SK-N-SH treated with all-trans-retinoic acid at 6 μM for 48 hours (cell line): ENCODE measurements at regions not wholly inside any gene's neighbourhood (a gene's known extent, or its start where the extent isn't known, plus 50 kb on each side); places are given as distances from the start of the nearest gene placed in this dataset.

Experiments
- ATAC-seq: fragments of 200-7000 bp; cut with Tn5 transposase; 3 replicates; pipeline ENCODE4 v1.9.1; 2020; ENCODE audit warnings: mild to moderate bottlenecking, moderate library complexity
- ARNTL ChIP-seq: fragments of 450-650 bp; formaldehyde crosslinking; IDR thresholded peaks from 2 replicates; pipeline ENCODE4 v1.5.0; 2020; ENCODE audit warnings: low read depth, mild to moderate bottlenecking, moderate library complexity, borderline replicate concordance
- BACH2 ChIP-seq: fragments of 250-450 bp; sonication (Bioruptor Pico); IDR thresholded peaks from 2 replicates; pipeline ENCODE4 v1.9.0; 2021; ENCODE audit warnings: mild to moderate bottlenecking, borderline replicate concordance
- CREB5 ChIP-seq: fragments of 250-450 bp; sonication (Bioruptor Pico); IDR thresholded peaks from 2 replicates; pipeline ENCODE4 v1.5.1; 2020; ENCODE audit warnings: low read depth, mild to moderate bottlenecking, moderate library complexity
- CSDC2 ChIP-seq: fragments of 250-450 bp; sonication (Bioruptor Pico); IDR thresholded peaks from 2 replicates; pipeline ENCODE4 v1.5.0; 2020; ENCODE audit warnings: mild to moderate bottlenecking, moderate library complexity
- GLIS3 ChIP-seq: fragments of 250-450 bp; sonication (Bioruptor Pico); IDR thresholded peaks from 2 replicates; pipeline ENCODE4 v1.5.0; 2020; ENCODE audit warnings: mild to moderate bottlenecking, moderate library complexity
- OSR1 ChIP-seq: fragments of 250-450 bp; sonication (Bioruptor Pico); IDR thresholded peaks from 2 replicates; pipeline ENCODE4 v1.8.0; 2022; ENCODE audit warnings: moderate library complexity, mild to moderate bottlenecking, inconsistent platforms
- PATZ1 ChIP-seq: fragments of 250-450 bp; sonication (Bioruptor Pico); IDR thresholded peaks from 2 replicates; pipeline ENCODE4 v1.8.0; 2020; ENCODE audit warnings: mild to moderate bottlenecking, moderate library complexity, borderline replicate concordance
- POU6F1 ChIP-seq: fragments of 250-450 bp; sonication (Bioruptor Pico); IDR thresholded peaks from 2 replicates; pipeline ENCODE4 v1.8.0; 2021; ENCODE audit warnings: low read depth, mild to moderate bottlenecking, moderate library complexity, borderline replicate concordance
- RARB ChIP-seq: fragments of 250-450 bp; sonication (Bioruptor Pico); IDR thresholded peaks from 2 replicates; pipeline ENCODE4 v1.8.0; 2021; ENCODE audit warnings: mild to moderate bottlenecking, moderate library complexity
- SNAI2 ChIP-seq: fragments of 250-450 bp; sonication (Bioruptor Pico); IDR thresholded peaks from 2 replicates; pipeline ENCODE4 v1.5.0; 2020; ENCODE audit warnings: mild to moderate bottlenecking, moderate library complexity
- TOX ChIP-seq: fragments of 250-450 bp; sonication (Bioruptor Pico); IDR thresholded peaks from 2 replicates; pipeline ENCODE4 v1.8.0; 2021; ENCODE audit warnings: mild to moderate bottlenecking, moderate library complexity, borderline replicate concordance
- TSHZ2 ChIP-seq: fragments of 250-450 bp; sonication (Bioruptor Pico); IDR thresholded peaks from 2 replicates; pipeline ENCODE4 v1.5.0; 2020; ENCODE audit warnings: mild to moderate bottlenecking, moderate library complexity
- ZC3H10 ChIP-seq: fragments of 250-450 bp; sonication (Bioruptor Pico); IDR thresholded peaks from 2 replicates; pipeline ENCODE4 v1.5.1; 2021; ENCODE audit warnings: mild to moderate bottlenecking, moderate library complexity
- ZFP3 ChIP-seq: fragments of 250-450 bp; sonication (Bioruptor Pico); IDR thresholded peaks from 2 replicates; pipeline ENCODE4 v1.5.0; 2020; ENCODE audit warnings: mild to moderate bottlenecking, moderate library complexity
- ZFP30 ChIP-seq: fragments of 450-650 bp; formaldehyde crosslinking; IDR thresholded peaks from 2 replicates; pipeline ENCODE4 v1.5.0; 2022; ENCODE audit warnings: mild to moderate bottlenecking, moderate library complexity
- ZNF565 ChIP-seq: fragments of 450-650 bp; formaldehyde crosslinking; conservative IDR thresholded peaks from 2 replicates; pipeline ENCODE4 v1.5.0; 2020; ENCODE audit warnings: low read depth, mild to moderate bottlenecking, moderate library complexity
- ZNF70 ChIP-seq: fragments of 450-650 bp; formaldehyde crosslinking; IDR thresholded peaks from 2 replicates; pipeline ENCODE4 v1.5.0; 2020; ENCODE audit warnings: mild to moderate bottlenecking, moderate library complexity
- ZNF8 ChIP-seq: fragments of 450-650 bp; formaldehyde crosslinking; IDR thresholded peaks from 2 replicates; pipeline ENCODE4 v1.5.0; 2020; ENCODE audit warnings: mild to moderate bottlenecking, moderate library complexity

- no peak for ATAC-seq
- TF ChIP-seq ZNF565 (CRISPR knock-in tag) = no peak
- TF ChIP-seq TSHZ2 (CRISPR knock-in tag) = no peak
- TF ChIP-seq ZFP3 (CRISPR knock-in tag) = no peak
- TF ChIP-seq CSDC2 (CRISPR knock-in tag) = no peak
- TF ChIP-seq ARNTL (CRISPR knock-in tag) = no peak
- TF ChIP-seq PATZ1 (CRISPR knock-in tag) = no peak
- no peak for TF ChIP-seq POU6F1 (CRISPR knock-in tag)
- TF ChIP-seq TOX (CRISPR knock-in tag) = no peak
- TF ChIP-seq GLIS3 = no peak
- no peak for TF ChIP-seq ZC3H10
- TF ChIP-seq, all 23 proteins: peak for 0
Observed at GRCh38 chr10:36803229-36803628, 322.2 kb upstream of the ANKRD30A start.

- TF ChIP-seq TSHZ2 (CRISPR knock-in tag) (0 out of 2 replicates have a peak, but pooled peaks have one; percentile 44), CSDC2 (CRISPR knock-in tag) (no peak)
- peak; percentile 94 for ATAC-seq
Observed at GRCh38 chr10:36802490-36803153, 322.8 kb upstream of the ANKRD30A start.

GRCh38 chr10:36801660-36802059, 323.7 kb upstream of the ANKRD30A start:
- TF ChIP-seq CREB5 (no peak), ZNF565 (CRISPR knock-in tag) (no peak), RARB (no peak), ZNF70 (no peak), BACH2 (CRISPR knock-in tag) (no peak), ZNF8 (CRISPR knock-in tag) (no peak), SNAI2 (CRISPR knock-in tag) (no peak)
- ATAC-seq = peak; percentile 11

GRCh38 chr10:36794981-36795380, 330.4 kb upstream of the ANKRD30A start:
- no peak for ATAC-seq
- TF ChIP-seq SNAI2 (CRISPR knock-in tag) = no peak
- no peak for TF ChIP-seq CSDC2 (CRISPR knock-in tag)
- no peak for TF ChIP-seq OSR1 (CRISPR knock-in tag)
- TF ChIP-seq ZNF70 = no peak
- TF ChIP-seq ZC3H10 = no peak
- no peak for TF ChIP-seq ZNF565 (CRISPR knock-in tag)
- no peak for TF ChIP-seq CREB5
- TF ChIP-seq ZFP30 = no peak
- no peak for TF ChIP-seq BACH2 (CRISPR knock-in tag)
